ENCODE measurements at regions not wholly inside any gene's neighbourhood (a gene's known extent, or its start where the extent isn't known, plus 50 kb on each side); places are given as distances from the start of the nearest gene placed in this dataset.
"Not testable (repeated sequence)": the region's sequence is repeated elsewhere in the genome, so short reads cannot be mapped to it uniquely, and the experiment has no call there.

- H3K4me1 ChIP-seq (ENCODE audit: control insufficient read depth, extremely low read depth, insufficient read depth, low read length); H3K79me2 ChIP-seq (ENCODE audit: control insufficient read depth, insufficient read depth, low read length); H2AFZ ChIP-seq (ENCODE audit: low read depth, low read length); H3K9me1 ChIP-seq (replicated peaks; ENCODE audit: control insufficient read depth, extremely low read depth, insufficient read depth, low read length); dilution Hi-C loops (cut with MboI; ENCODE audit: extremely low pct_ligation_motif_present, low sequenced_read_pairs); H3K27me3 ChIP-seq (ENCODE audit: control insufficient read depth in 2 of 2, insufficient read depth in 2 of 2, low read length in 2 of 2); H3K27ac ChIP-seq (ENCODE audit: insufficient read depth, low read depth, low read length); CTCF ChIA-PET; POLR2A ChIA-PET; FAIRE-seq; H3K9me3 ChIP-seq (replicated peaks; ENCODE audit: control insufficient read depth, insufficient read depth, low read length); H3K4me2 ChIP-seq (ENCODE audit: insufficient read depth, low read length); H3K36me3 ChIP-seq (ENCODE audit: control insufficient read depth in 2 of 2, extremely low read depth in 1 of 2, insufficient read depth in 2 of 2, low read length in 2 of 2); H3K9ac ChIP-seq (replicated peaks; ENCODE audit: extremely low read depth, insufficient read depth, low read length); BruUV-seq (replicated peaks); H4K20me1 ChIP-seq (replicated peaks; ENCODE audit: control insufficient read depth, extremely low read depth, insufficient read depth, low read length); DNase-seq (ENCODE audit: low read depth, low spot score); intact Hi-C loops (cut with micrococcal nuclease); H3K4me3 ChIP-seq (replicated peaks in 1 of 3; ENCODE audit: insufficient read depth in 1 of 3, low read depth in 1 of 3, low read length in 3 of 3): not testable (repeated sequence)
These were observed 403.1 kb downstream of the KCNJ18 start for GRCh38 chr17:22095414-22095813.

DNA sequence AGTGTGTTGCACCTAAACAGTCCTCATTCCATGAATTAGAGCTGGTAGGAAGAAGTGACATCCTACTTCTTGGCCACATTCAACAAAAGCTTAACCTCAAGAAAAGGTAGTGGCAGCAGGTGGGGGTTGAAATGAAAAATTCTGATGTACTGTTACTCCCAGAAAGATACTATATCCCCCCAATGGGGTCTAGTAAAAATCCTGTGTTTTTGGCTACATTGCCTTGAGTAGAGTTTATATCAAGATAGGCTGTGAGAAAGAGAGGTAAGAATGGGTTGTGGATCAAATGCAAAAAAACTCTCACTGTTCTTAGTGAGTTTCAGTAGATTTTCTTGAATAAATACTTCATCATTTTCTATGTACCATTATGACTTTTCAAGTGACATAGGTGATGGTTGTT is 407.3 kb downstream of the KCNJ18 start:
- POLR2A ChIA-PET; H3K36me3 ChIP-seq (ENCODE audit: control insufficient read depth in 2 of 2, extremely low read depth in 1 of 2, insufficient read depth in 2 of 2, low read length in 2 of 2); H3K9me3 ChIP-seq (replicated peaks; ENCODE audit: control insufficient read depth, insufficient read depth, low read length); H3K9ac ChIP-seq (replicated peaks; ENCODE audit: extremely low read depth, insufficient read depth, low read length); intact Hi-C loops (cut with micrococcal nuclease); CTCF ChIA-PET; H4K20me1 ChIP-seq (replicated peaks; ENCODE audit: control insufficient read depth, extremely low read depth, insufficient read depth, low read length); H3K9me1 ChIP-seq (replicated peaks; ENCODE audit: control insufficient read depth, extremely low read depth, insufficient read depth, low read length); H3K4me3 ChIP-seq (replicated peaks in 1 of 3; ENCODE audit: insufficient read depth in 1 of 3, low read depth in 1 of 3, low read length in 3 of 3); H3K27ac ChIP-seq (ENCODE audit: insufficient read depth, low read depth, low read length); H2AFZ ChIP-seq (ENCODE audit: low read depth, low read length); H3K27me3 ChIP-seq (ENCODE audit: control insufficient read depth in 2 of 2, insufficient read depth in 2 of 2, low read length in 2 of 2); DNase-seq (ENCODE audit: low read depth, low spot score); dilution Hi-C loops (cut with MboI; ENCODE audit: extremely low pct_ligation_motif_present, low sequenced_read_pairs); H3K4me1 ChIP-seq (ENCODE audit: control insufficient read depth, extremely low read depth, insufficient read depth, low read length); BruUV-seq (replicated peaks); H3K79me2 ChIP-seq (ENCODE audit: control insufficient read depth, insufficient read depth, low read length); H3K4me2 ChIP-seq (ENCODE audit: insufficient read depth, low read length); FAIRE-seq: not testable (repeated sequence)

DNA sequence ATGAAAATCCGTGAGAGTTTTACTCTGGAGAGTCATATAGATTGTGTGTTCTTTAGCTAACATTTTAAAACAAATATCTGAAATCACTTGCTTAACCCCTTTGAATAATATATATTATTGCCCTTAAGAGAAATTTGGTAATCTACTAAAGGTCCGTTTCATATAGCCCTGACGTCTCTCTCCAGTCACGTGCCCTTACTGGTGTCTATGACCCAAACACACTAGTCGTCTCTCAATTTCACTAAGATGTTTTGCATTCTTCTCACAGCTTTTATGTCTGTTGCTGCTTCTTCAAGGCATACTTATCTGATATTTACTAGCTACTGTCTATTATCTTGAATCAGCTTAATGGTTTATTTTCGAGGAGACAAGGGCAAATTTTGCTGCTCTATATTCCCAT is 409.9 kb downstream of the KCNJ18 start:
- POLR2A ChIA-PET, result no interaction called here
- FAIRE-seq, result no peak
- no TSS peak for BruUV-seq (replicated peaks)

More for the DNA sequence above, 409.9 kb downstream of the KCNJ18 start:
- no peak overlapping the region for H3K4me2 ChIP-seq (ENCODE audit: insufficient read depth, low read length)
- TF ChIP-seq, protein P1, sequence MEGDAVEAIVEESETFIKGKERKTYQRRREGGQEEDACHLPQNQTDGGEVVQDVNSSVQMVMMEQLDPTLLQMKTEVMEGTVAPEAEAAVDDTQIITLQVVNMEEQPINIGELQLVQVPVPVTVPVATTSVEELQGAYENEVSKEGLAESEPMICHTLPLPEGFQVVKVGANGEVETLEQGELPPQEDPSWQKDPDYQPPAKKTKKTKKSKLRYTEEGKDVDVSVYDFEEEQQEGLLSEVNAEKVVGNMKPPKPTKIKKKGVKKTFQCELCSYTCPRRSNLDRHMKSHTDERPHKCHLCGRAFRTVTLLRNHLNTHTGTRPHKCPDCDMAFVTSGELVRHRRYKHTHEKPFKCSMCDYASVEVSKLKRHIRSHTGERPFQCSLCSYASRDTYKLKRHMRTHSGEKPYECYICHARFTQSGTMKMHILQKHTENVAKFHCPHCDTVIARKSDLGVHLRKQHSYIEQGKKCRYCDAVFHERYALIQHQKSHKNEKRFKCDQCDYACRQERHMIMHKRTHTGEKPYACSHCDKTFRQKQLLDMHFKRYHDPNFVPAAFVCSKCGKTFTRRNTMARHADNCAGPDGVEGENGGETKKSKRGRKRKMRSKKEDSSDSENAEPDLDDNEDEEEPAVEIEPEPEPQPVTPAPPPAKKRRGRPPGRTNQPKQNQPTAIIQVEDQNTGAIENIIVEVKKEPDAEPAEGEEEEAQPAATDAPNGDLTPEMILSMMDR (IDR thresholded peaks at IDR 0.05; ENCODE audit: extremely low read depth in 1 of 2, insufficient read depth in 1 of 2, low read depth in 1 of 2, low read length in 2 of 2), result no peak
- TF ChIP-seq FOS (IDR thresholded peaks at IDR 0.05; ENCODE audit: borderline replicate concordance, insufficient read depth, low read length), result no peak
- TF ChIP-seq POLR2AphosphoS5 (IDR thresholded peaks at IDR 0.05; ENCODE audit: insufficient read depth, low read depth, low read length), result no peak
- no peak for TF ChIP-seq JUN (IDR thresholded peaks at IDR 0.05; ENCODE audit: borderline replicate concordance, insufficient read depth, insufficient read length, low read depth)
- TF ChIP-seq EZH2 (IDR thresholded peaks at IDR 0.05; ENCODE audit: borderline replicate concordance, low read depth, low read length, severe bottlenecking), result no peak
- no peak for TF ChIP-seq MYC (IDR thresholded peaks at IDR 0.05; ENCODE audit: low read depth, low read length)
- no peak for TF ChIP-seq MAX (IDR thresholded peaks at IDR 0.05; ENCODE audit: insufficient read depth, insufficient read length)
- TF ChIP-seq GATA2 (IDR thresholded peaks at IDR 0.05; ENCODE audit: insufficient read depth, insufficient read length, low read depth, low read length), result no peak
- TF ChIP-seq POLR2A (IDR thresholded peaks at IDR 0.05; ENCODE audit: low read depth, low read length), result no peak
- no peaks in the 10 kb centered on the region for H3K4me1 ChIP-seq (ENCODE audit: control insufficient read depth, extremely low read depth, insufficient read depth, low read length)
- H3K27ac ChIP-seq (ENCODE audit: insufficient read depth, low read depth, low read length), result no peak overlapping the region
- no peaks in the 10 kb centered on the region for H4K20me1 ChIP-seq (replicated peaks; ENCODE audit: control insufficient read depth, extremely low read depth, insufficient read depth, low read length)
- H3K4me3 ChIP-seq (replicated peaks in 1 of 3; ENCODE audit: insufficient read depth in 1 of 3, low read depth in 1 of 3, low read length in 3 of 3), result no peak overlapping the region
- dilution Hi-C loops (cut with MboI; ENCODE audit: extremely low pct_ligation_motif_present, low sequenced_read_pairs), result no loop called here
- H2AFZ ChIP-seq (ENCODE audit: low read depth, low read length), result no peak overlapping the region
- no peaks in the 10 kb centered on the region for H3K27me3 ChIP-seq (ENCODE audit: control insufficient read depth in 2 of 2, insufficient read depth in 2 of 2, low read length in 2 of 2)
- no peak for DNase-seq (ENCODE audit: low read depth, low spot score)
- no peak overlapping the region for H3K9ac ChIP-seq (replicated peaks; ENCODE audit: extremely low read depth, insufficient read depth, low read length)
- no peaks in the 10 kb centered on the region for H3K9me3 ChIP-seq (replicated peaks; ENCODE audit: control insufficient read depth, insufficient read depth, low read length)
- CTCF ChIA-PET, result no interaction called here
- intact Hi-C loops (cut with micrococcal nuclease), result no loop called here
- H3K36me3 ChIP-seq (ENCODE audit: control insufficient read depth in 2 of 2, extremely low read depth in 1 of 2, insufficient read depth in 2 of 2, low read length in 2 of 2), result no peaks in the 10 kb centered on the region
- H3K9me1 ChIP-seq (replicated peaks; ENCODE audit: control insufficient read depth, extremely low read depth, insufficient read depth, low read length), result no peaks in the 10 kb centered on the region
- H3K79me2 ChIP-seq (ENCODE audit: control insufficient read depth, insufficient read depth, low read length), result no peaks in the 10 kb centered on the region
